ENCODE measurements at regions not wholly inside any gene's neighbourhood (a gene's known extent, or its start where the extent isn't known, plus 50 kb on each side); places are given as distances from the start of the nearest gene placed in this dataset.

- TF ChIP-seq TCF7 (IDR thresholded peaks at IDR 0.05; ENCODE audit: low read depth) (no peak), CTCF (CRISPR knock-in tag; IDR thresholded peaks at IDR 0.05) (no peak), NBN (conservative IDR thresholded peaks at IDR 0.05) (no peak), SNRNP70 (IDR thresholded peaks at IDR 0.05; ENCODE audit: low read depth, low read length) (no peak), HDAC2 (CRISPR knock-in tag; IDR thresholded peaks at IDR 0.05) (no peak), IRF1 (CRISPR knock-in tag; IDR thresholded peaks at IDR 0.05; ENCODE audit: low read depth) (no peak), JUND (CRISPR knock-in tag; IDR thresholded peaks at IDR 0.05) (no peak), JUN (CRISPR knock-in tag; IDR thresholded peaks at IDR 0.05) (no peak), ZNF274 (CRISPR knock-in tag; IDR thresholded peaks at IDR 0.05) (no peak), POLR2AphosphoS5 (IDR thresholded peaks at IDR 0.05; ENCODE audit: low read depth, low read length) (no peak), BHLHE40 (IDR thresholded peaks at IDR 0.05; ENCODE audit: low read length) (no peak), NFYC (CRISPR knock-in tag; IDR thresholded peaks at IDR 0.05) (no peak), ZNF678 (CRISPR knock-in tag; IDR thresholded peaks at IDR 0.05) (no peak), KDM1A (CRISPR knock-in tag; IDR thresholded peaks at IDR 0.05) (no peak)
These were observed 63.7 kb upstream of the SIMC1 start for GRCh38 chr5:176174345-176175025.

Data from HepG2 (cell line).